Epithelial cell of esophagus (primary cell): ENCODE measurements at regions not wholly inside any gene's neighbourhood (a gene's known extent, or its start where the extent isn't known, plus 50 kb on each side); places are given as distances from the start of the nearest gene placed in this dataset.
A peak's percentile ranks its signal among the peaks of the same experiment; 100 is the strongest.

Experiments
- DNase-seq: peaks from one replicate; pipeline ENCODE4 v3.0.0; 2010; ENCODE audit warnings: low read depth
- H3K4me3 ChIP-seq: 2 replicates; pipeline ENCODE4 v1.5.1; 2011; ENCODE audit warnings: mild to moderate bottlenecking, low read length, control low read depth
- CTCF ChIP-seq: IDR thresholded peaks from 2 replicates; pipeline ENCODE4 v1.5.1; 2011; ENCODE audit warnings: low read depth, mild to moderate bottlenecking, low read length, control low read depth, inconsistent platforms; ENCODE audit not compliant: insufficient read depth; ENCODE audit errors: missing control alignments

GRCh38 chr1:57772580-57773195 lies 348.8 kb upstream of the DAB1 start:
- no peak for TF ChIP-seq CTCF
- no peak for DNase-seq
- H3K4me3 ChIP-seq = no peak overlapping the region

GRCh38 chr1:57770772-57771171 lies 346.9 kb upstream of the DAB1 start:
- H3K4me3 ChIP-seq = no peak overlapping the region
- DNase-seq = peak; percentile 21
- peak; percentile 50 for TF ChIP-seq CTCF

- no peak overlapping the region for H3K4me3 ChIP-seq
- no peak for DNase-seq
- TF ChIP-seq CTCF = no peak
Measured at GRCh38 chr1:57770236-57770635, 346.4 kb upstream of the DAB1 start.

- no peak overlapping the region for H3K4me3 ChIP-seq
- DNase-seq = no peak
- TF ChIP-seq CTCF = no peak
Measured at GRCh38 chr1:57761628-57762027, 337.8 kb upstream of the DAB1 start.

- no peak for TF ChIP-seq CTCF
- DNase-seq = no peak
- H3K4me3 ChIP-seq = no peak overlapping the region
Measured at GRCh38 chr1:57752843-57753242, 329.0 kb upstream of the DAB1 start.

- TF ChIP-seq CTCF = no peak
- no peak for DNase-seq
- H3K4me3 ChIP-seq = no peak overlapping the region
Measured at GRCh38 chr1:57748719-57749118, 324.9 kb upstream of the DAB1 start.

GRCh38 chr1:57747818-57748217 lies 324.0 kb upstream of the DAB1 start:
- no peak for TF ChIP-seq CTCF
- no peak overlapping the region for H3K4me3 ChIP-seq
- DNase-seq = no peak
